Right lobe of liver (tissue), 6 donors: ENCODE measurements at regions not wholly inside any gene's neighbourhood (a gene's known extent, or its start where the extent isn't known, plus 50 kb on each side); places are given as distances from the start of the nearest gene placed in this dataset.
A peak's percentile ranks its signal among the peaks of the same experiment; 100 is the strongest.

ENCODE experiments used
- ATAC-seq, 4 donors: fragments of 200-7000 bp; cut with Tn5 transposase; one replicate each; pipeline ENCODE4 v1.9.1; 2020; ENCODE audit warnings: mild to moderate bottlenecking in 4 of 4, moderate library complexity in 4 of 4
- DNase-seq, 3 donors: peaks; one replicate each; pipeline ENCODE4 v3.0.0-alpha.2; 2020
- H3K27ac ChIP-seq, 3 donors: fragments of 200-600 bp; one replicate each; pipeline ENCODE4 v1.8.0; 2022
- H3K27me3 ChIP-seq, 2 donors: fragments of 200-600 bp; one replicate each; pipeline ENCODE4 v1.8.0; 2022
- H3K36me3 ChIP-seq, 4 donors: fragments of 200-600 bp; sonication (generic) in 1 of 4; one replicate each; pipeline versions ENCODE4 v1.5.1 to v1.8.0; 2017 to 2022; ENCODE audit warnings: control low read depth in 1 of 4
- H3K4me1 ChIP-seq, 4 donors: fragments of 200-600 bp; sonication (generic) in 1 of 4; one replicate each; pipeline versions ENCODE4 v1.5.1 to v1.8.0; 2017 to 2022; ENCODE audit warnings: control low read depth in 1 of 4
- H3K4me3 ChIP-seq, 3 donors: fragments of 200-600 bp; one replicate each; pipeline ENCODE4 v1.8.0; 2022
- H3K9me3 ChIP-seq, 4 donors: fragments of 200-600 bp; sonication (generic) in 1 of 4; one replicate each; pipeline versions ENCODE4 v1.5.1 to v1.8.0; 2017 to 2022; ENCODE audit warnings: control low read depth in 1 of 4
- CTCF ChIP-seq, 4 donors: fragments of 200-600 bp in 3 of 4; fragments of 450-650 bp in 1 of 4; IDR thresholded peaks; one replicate each; pipeline versions ENCODE4 v1.5.1 to v1.8.0; 2016 to 2022; ENCODE audit warnings: antibody characterized with exemption in 4 of 4, mild to moderate bottlenecking in 2 of 4
- POLR2A ChIP-seq: fragments of 450-650 bp; IDR thresholded peaks from one replicate; pipeline ENCODE4 v1.6.1; 2017; ENCODE audit warnings: antibody characterized with exemption, mild to moderate bottlenecking
- WGBS: methylation state at CpG from one replicate; pipeline ENCODE4 v1.1.6; 2018; ENCODE audit warnings: low coverage, low lambda C conversion rate; ENCODE audit not compliant: insufficient coverage; ENCODE audit errors: missing lambda C conversion rate; 5-methylcytosine and 5-hydroxymethylcytosine counted together
- intact Hi-C, 2 donors: fragments of 100-400 bp; cut with DNase I; formaldehyde crosslinking; loops; one replicate each; pipeline versions ENCODE4 v1.11.2 to v1.14.1; 2022
- donor health status: DM: no; HTN: yes; CAD: no.
- donor health status: DM: no; HTN: no; CAD: no.
- donor health status: DM: no; HTN: no; CAD: no.
- donor health status: DM: no; HTN: yes; CAD: no.
- donor health status: DM: no; HTN: yes; CAD: no.

- Histone ChIP-seq H3K4me1 (no peaks in the 10 kb centered on the region), H3K36me3 (no peaks in the 10 kb centered on the region), H3K27me3 (no peaks in the 10 kb centered on the region), H3K9me3 (no peaks in the 10 kb centered on the region), H3K27ac (no peak overlapping the region), H3K4me3 (no peak overlapping the region)
- TF ChIP-seq CTCF (IDR thresholded peaks at IDR 0.05) (no peak), POLR2A (no peak)
- 71% methylated on average over 1 of the region's 1 CpG for WGBS
- DNase-seq (no peak), ATAC-seq (no peak)
- intact Hi-C loops = no loop called here
These were observed 114.8 kb downstream of the MAB21L3 start for GRCh38 chr1:116226017-116226416.

GRCh38 chr1:116228511-116228910 lies 117.3 kb downstream of the MAB21L3 start:
- Histone ChIP-seq H3K9me3 (no peaks in the 10 kb centered on the region), H3K4me3 (no peak overlapping the region), H3K4me1 (no peaks in the 10 kb centered on the region), H3K27me3 (no peaks in the 10 kb centered on the region), H3K27ac (no peak overlapping the region), H3K36me3 (no peaks in the 10 kb centered on the region)
- ATAC-seq (no peak), DNase-seq (no peak)
- intact Hi-C loops = no loop called here
- TF ChIP-seq POLR2A (no peak), CTCF (IDR thresholded peaks at IDR 0.05) (no peak)
- 79% methylated on average over 2 of the region's 2 CpGs for WGBS

GRCh38 chr1:116230712-116231111 lies 119.5 kb downstream of the MAB21L3 start:
- Histone ChIP-seq H3K9me3 (no peaks in the 10 kb centered on the region), H3K36me3 (no peaks in the 10 kb centered on the region), H3K27ac (no peak overlapping the region), H3K4me1 (no peaks in the 10 kb centered on the region), H3K4me3 (no peak overlapping the region), H3K27me3 (no peaks in the 10 kb centered on the region)
- intact Hi-C loops = no loop called here
- TF ChIP-seq POLR2A (no peak), CTCF (IDR thresholded peaks at IDR 0.05) (no peak)
- DNase-seq (no peak), ATAC-seq (no peak)
- 0% methylated on average over 1 of the region's 1 CpG for WGBS

GRCh38 chr1:116231752-116232151 lies 120.6 kb downstream of the MAB21L3 start:
- no peaks in the 10 kb centered on the region for H3K4me1 ChIP-seq
- H3K4me3 ChIP-seq = no peak overlapping the region
- no peaks in the 10 kb centered on the region for H3K36me3 ChIP-seq
- DNase-seq = peak in 2 of 3 donors; percentile 23 to 48
- WGBS = 54% methylated on average over 2 of the region's 2 CpGs
- no peaks in the 10 kb centered on the region for H3K27me3 ChIP-seq
- H3K9me3 ChIP-seq = no peaks in the 10 kb centered on the region
- no peak for TF ChIP-seq CTCF (IDR thresholded peaks at IDR 0.05)
- TF ChIP-seq POLR2A = no peak
- intact Hi-C loops = no loop called here
- no peak overlapping the region for H3K27ac ChIP-seq
- ATAC-seq = peak; percentile 46 to 70 (median 50)

- TF ChIP-seq POLR2A = no peak
- TF ChIP-seq CTCF (IDR thresholded peaks at IDR 0.05) = peak in 2 of 4 donors; percentile 6 to 9
- ATAC-seq (peak; percentile 24 to 58 (median 28)), DNase-seq (no peak)
- Histone ChIP-seq H3K4me3 (no peak overlapping the region), H3K9me3 (no peaks in the 10 kb centered on the region), H3K4me1 (no peaks in the 10 kb centered on the region), H3K27ac (no peak overlapping the region), H3K27me3 (no peaks in the 10 kb centered on the region), H3K36me3 (no peaks in the 10 kb centered on the region)
- 13% methylated on average over 2 of the region's 2 CpGs for WGBS
- intact Hi-C loops = no loop called here
These were observed 121.9 kb downstream of the MAB21L3 start for GRCh38 chr1:116232989-116233514.
